Activated CD4-positive, alpha-beta memory T cell treated with anti-CD3 and anti-CD28 coated beads for 36 hours (primary cell): ENCODE measurements at regions not wholly inside any gene's neighbourhood (a gene's known extent, or its start where the extent isn't known, plus 50 kb on each side); places are given as distances from the start of the nearest gene placed in this dataset.

Experiments
- CTCF ChIA-PET: fragments of 350-600 bp; sonication (Branson Sonifier 250); formaldehyde crosslinking; loops from one replicate; lab custom pipeline; 2021; ENCODE audit warnings: antibody characterized with exemption, inconsistent platforms; lab: Charles Lee
- POLR2A ChIA-PET: fragments of 350-600 bp; sonication (Branson Sonifier 250); formaldehyde crosslinking; loops from one replicate; lab custom pipeline; 2021; ENCODE audit warnings: antibody characterized with exemption; lab: Charles Lee
- DNase-seq: peaks from one replicate; pipeline ENCODE4 v3.0.0-alpha.2; 2020
- H3K27ac Mint-ChIP-seq: one replicate; pipeline ENCODE4 v1.8.0; 2021; ENCODE audit warnings: mixed read lengths
- H3K27me3 Mint-ChIP-seq: one replicate; pipeline ENCODE4 v1.8.0; 2021; ENCODE audit warnings: mixed read lengths
- H3K36me3 Mint-ChIP-seq: one replicate; pipeline ENCODE4 v1.8.0; 2021; ENCODE audit warnings: mixed read lengths
- H3K4me1 Mint-ChIP-seq: one replicate; pipeline ENCODE4 v1.8.0; 2021; ENCODE audit warnings: low read depth, mixed read lengths
- H3K4me3 Mint-ChIP-seq: one replicate; pipeline ENCODE4 v1.8.0; 2021; ENCODE audit warnings: mild to moderate bottlenecking, mixed read lengths
- H3K9me3 Mint-ChIP-seq: one replicate; pipeline ENCODE4 v1.8.0; 2021; ENCODE audit warnings: mixed read lengths
- intact Hi-C: fragments of 100-400 bp; cut with micrococcal nuclease; formaldehyde crosslinking; loops from one replicate; pipeline ENCODE4 v1.15.1; 2023

DNA sequence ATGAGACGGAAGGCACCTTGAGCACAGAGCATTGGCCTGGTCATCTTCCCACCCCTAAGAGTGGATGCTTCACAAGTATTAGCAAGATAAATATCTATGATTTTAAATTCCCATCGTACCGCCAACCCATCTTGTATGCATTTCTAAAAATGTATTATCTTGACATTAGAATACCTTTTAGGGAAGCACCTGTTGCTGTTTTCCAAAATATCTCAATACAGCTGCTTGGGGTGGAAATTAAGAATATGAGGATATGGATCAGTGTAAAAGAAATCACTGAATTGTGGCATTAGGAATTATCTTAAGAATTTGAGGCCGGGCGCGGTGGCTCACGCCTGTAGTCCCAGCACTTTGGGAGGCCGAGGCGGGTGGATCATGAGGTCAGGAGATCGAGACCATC lies 166.3 kb downstream of the ETS2 start:
- intact Hi-C loops, result no loop called here
- H3K27ac Mint-ChIP-seq, result no peak overlapping the region
- ChIA-PET POLR2A (no interaction called here), CTCF (no interaction called here)
- no peaks in the 10 kb centered on the region for H3K27me3 Mint-ChIP-seq
- no peak overlapping the region for H3K4me3 Mint-ChIP-seq
- H3K36me3 Mint-ChIP-seq, result no peaks in the 10 kb centered on the region
- DNase-seq, result no peak
- no peaks in the 10 kb centered on the region for H3K4me1 Mint-ChIP-seq
- H3K9me3 Mint-ChIP-seq, result no peaks in the 10 kb centered on the region

DNA sequence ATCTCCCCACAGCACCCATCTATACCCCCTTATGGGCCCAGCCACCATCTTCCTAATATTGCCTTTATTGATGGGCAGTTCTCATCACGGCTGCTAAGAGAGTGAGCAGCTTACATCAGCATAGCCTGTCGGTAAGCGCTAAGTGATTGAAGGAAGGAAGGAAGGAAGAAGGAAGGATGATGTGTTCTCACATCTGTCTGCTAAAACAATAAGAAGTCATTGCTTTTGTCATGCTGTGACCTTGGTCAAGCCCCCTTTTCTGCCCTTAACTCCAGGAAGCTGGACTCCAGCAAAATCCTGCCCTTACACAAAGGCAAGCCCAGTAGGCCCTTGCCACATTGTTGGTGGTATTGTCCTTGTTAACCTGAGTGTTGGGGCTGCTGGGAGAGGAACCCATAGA lies 165.0 kb downstream of the ETS2 start:
- intact Hi-C loops, result no loop called here
- DNase-seq, result no peak
- Mint-ChIP-seq H3K27me3 (no peaks in the 10 kb centered on the region), H3K36me3 (no peaks in the 10 kb centered on the region), H3K9me3 (no peaks in the 10 kb centered on the region), H3K27ac (no peak overlapping the region), H3K4me1 (no peaks in the 10 kb centered on the region), H3K4me3 (no peak overlapping the region)
- ChIA-PET POLR2A (no interaction called here), CTCF (no interaction called here)

DNA sequence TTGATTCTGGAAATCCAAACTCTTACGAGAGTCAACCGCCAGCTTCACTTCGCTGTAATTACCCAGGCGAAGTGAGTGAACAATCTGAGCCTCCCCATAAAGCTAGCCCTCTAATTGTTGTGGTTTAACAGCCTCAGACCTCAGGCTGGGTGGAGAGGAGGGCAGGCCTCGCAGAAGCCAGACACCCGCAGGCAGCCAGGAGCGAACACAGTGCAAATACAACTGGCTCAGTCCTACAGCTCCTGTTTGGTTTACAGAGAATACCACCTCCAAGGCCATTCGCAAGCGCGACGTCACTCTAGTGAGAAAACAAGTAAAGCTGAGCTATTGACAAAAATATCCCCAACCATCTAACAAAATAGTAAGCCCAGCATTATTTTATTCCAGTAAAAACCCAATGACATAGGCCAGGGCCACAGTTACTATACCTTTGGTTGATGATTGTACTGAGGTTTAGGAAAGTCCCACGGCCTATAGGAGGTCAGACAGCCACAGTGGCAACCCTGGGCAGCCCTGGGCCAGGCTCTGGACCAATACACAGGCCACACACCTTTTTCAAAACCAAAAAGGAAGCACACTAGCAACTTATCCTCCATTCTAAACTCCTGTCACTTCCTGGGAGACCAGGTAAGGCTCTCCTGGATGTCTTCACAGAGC lies 163.3 kb downstream of the ETS2 start:
- no peak overlapping the region for H3K27ac Mint-ChIP-seq
- H3K36me3 Mint-ChIP-seq, result no peaks in the 10 kb centered on the region

DNA sequence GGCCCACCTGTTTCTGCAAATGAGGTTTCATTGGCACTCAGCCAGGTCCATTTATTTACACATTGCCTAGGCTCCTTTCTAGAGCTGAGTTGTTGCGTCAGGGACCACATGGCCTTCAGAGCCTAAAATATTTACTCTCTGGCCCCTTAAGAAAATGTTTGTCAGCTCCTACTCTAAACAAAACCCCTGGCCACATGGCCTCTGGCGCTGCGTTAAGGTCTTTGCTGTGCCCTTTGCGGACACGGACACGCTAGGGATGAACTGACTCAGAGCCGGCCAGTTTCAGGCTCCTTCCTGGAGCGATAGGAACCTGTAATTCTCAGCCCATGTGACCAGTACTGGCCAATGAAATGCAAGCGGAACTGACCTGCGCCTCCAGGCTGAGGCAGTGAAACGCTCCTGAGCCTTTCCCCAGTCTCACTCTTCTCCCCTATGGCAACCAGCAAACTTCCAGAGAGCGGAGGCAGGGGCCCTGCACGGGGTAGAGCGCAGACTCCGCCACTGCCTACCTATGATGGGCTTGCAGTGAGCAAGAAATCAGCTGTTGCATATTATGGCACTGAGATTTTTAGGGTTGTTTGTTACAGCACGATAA lies 160.3 kb downstream of the ETS2 start:
- Mint-ChIP-seq H3K4me3 (no peak overlapping the region), H3K27ac (no peak overlapping the region), H3K27me3 (no peaks in the 10 kb centered on the region), H3K9me3 (no peaks in the 10 kb centered on the region), H3K4me1 (no peaks in the 10 kb centered on the region), H3K36me3 (no peaks in the 10 kb centered on the region)
- ChIA-PET POLR2A (no interaction called here), CTCF (no interaction called here)
- DNase-seq, result no peak
- intact Hi-C loops, result no loop called here

More for the DNA sequence above, 163.3 kb downstream of the ETS2 start:
- intact Hi-C loops, result no loop called here
- Mint-ChIP-seq H3K27me3 (no peaks in the 10 kb centered on the region), H3K4me3 (no peak overlapping the region), H3K9me3 (no peaks in the 10 kb centered on the region), H3K4me1 (no peaks in the 10 kb centered on the region)
- ChIA-PET POLR2A (no interaction called here), CTCF (no interaction called here)
- DNase-seq, result no peak

DNA sequence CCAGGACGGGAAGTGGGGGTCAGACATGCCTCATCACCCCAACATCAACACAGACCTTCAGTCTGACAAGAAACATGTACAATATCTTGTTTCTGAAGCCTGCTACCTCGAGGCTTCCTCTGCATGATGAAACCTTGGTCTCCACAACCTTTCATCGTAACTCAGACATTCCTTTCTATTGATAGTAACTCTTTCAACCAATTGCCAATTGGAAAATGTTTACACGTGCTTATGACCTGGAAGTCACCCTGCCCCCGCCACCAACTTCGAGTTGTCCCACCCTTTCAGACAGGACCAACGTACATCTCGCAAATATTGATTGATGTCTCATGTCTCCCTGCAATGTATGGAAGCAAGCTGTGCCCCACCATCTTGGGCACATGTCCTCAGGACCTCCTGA lies 159.5 kb downstream of the ETS2 start:
- Mint-ChIP-seq H3K27ac (no peak overlapping the region), H3K9me3 (no peaks in the 10 kb centered on the region), H3K27me3 (no peaks in the 10 kb centered on the region), H3K36me3 (no peaks in the 10 kb centered on the region), H3K4me3 (no peak overlapping the region), H3K4me1 (no peaks in the 10 kb centered on the region)
- intact Hi-C loops, result no loop called here
- ChIA-PET POLR2A (no interaction called here), CTCF (no interaction called here)
- no peak for DNase-seq

DNA sequence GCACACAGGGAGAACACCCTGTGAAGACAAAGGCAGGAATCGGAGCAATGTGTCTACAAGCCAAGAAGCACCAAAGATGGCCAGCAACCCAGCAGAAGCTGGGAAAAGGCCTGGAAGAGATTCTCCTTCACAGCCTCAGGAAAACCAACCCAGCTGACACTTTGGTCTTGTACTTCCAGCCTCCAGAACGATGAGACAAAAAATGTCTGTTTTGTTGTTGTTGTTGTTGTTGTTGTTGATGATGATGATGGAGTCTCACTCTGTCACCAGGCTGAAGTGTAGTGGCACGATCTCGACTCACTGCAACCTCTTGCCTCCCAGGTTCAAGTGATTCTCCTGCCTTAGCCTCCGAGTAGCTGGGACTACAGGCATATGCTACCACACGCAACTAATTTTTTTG lies 157.3 kb downstream of the ETS2 start:
- Mint-ChIP-seq H3K27me3 (peaks cover 2% of the 10 kb centered on the region), H3K9me3 (no peaks in the 10 kb centered on the region)

DNA sequence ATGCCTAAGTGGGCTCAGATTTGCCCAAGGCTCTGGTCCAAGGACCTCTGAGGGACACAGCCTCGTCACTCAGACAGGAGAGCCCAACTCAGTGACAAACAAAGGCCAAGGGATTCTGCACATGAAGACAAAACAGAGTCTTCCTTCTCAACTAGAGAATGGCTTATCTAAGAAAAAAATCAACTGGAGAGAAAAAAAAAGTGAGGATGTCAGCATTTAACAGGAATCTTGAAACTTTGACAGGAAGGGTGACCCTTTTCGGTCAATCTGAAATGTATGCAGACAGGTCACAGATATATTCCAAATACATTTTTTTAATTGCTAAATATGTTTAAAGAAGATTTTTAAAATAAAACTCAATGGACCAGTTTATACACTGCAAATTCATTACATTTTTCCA lies 154.5 kb downstream of the ETS2 start:
- CTCF ChIA-PET, result no interaction called here
- DNase-seq, result no peak
- intact Hi-C loops, result no loop called here
- H3K36me3 Mint-ChIP-seq, result no peaks in the 10 kb centered on the region
- H3K4me3 Mint-ChIP-seq, result no peak overlapping the region
- no peak overlapping the region for H3K27ac Mint-ChIP-seq
- POLR2A ChIA-PET, result no interaction called here
- peaks cover 7% of the 10 kb centered on the region for H3K27me3 Mint-ChIP-seq
- H3K4me1 Mint-ChIP-seq, result peaks cover 4% of the 10 kb centered on the region
- H3K9me3 Mint-ChIP-seq, result no peaks in the 10 kb centered on the region

More for the DNA sequence above, 157.3 kb downstream of the ETS2 start:
- H3K27ac Mint-ChIP-seq, result no peak overlapping the region
- intact Hi-C loops, result no loop called here
- H3K4me1 Mint-ChIP-seq, result peaks cover 4% of the 10 kb centered on the region
- DNase-seq, result no peak
- ChIA-PET CTCF (no interaction called here), POLR2A (no interaction called here)
- no peak overlapping the region for H3K4me3 Mint-ChIP-seq
- H3K36me3 Mint-ChIP-seq, result no peaks in the 10 kb centered on the region

DNA sequence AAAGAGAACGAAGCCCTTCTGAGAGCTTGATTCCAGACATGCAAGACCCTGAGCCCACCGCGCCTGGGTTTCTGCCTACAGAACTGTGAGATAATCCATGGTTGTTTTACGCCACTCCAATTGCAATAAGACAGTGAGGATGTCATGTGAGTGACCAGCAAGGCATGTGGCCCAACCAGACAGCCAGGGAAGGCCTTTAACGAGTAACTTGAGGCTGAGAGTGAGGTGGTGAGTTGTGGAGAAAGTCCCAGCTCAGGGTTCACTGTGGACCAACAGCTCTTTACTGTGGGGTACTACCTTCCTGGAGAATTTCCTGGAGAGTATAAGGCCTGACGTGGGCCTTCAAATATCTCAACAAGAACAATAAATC lies 153.9 kb downstream of the ETS2 start:
- Mint-ChIP-seq H3K27me3 (peaks cover 7% of the 10 kb centered on the region), H3K4me1 (peaks cover 4% of the 10 kb centered on the region), H3K4me3 (no peak overlapping the region), H3K9me3 (no peaks in the 10 kb centered on the region), H3K36me3 (no peaks in the 10 kb centered on the region), H3K27ac (no peak overlapping the region)
- no peak for DNase-seq
- CTCF ChIA-PET, result no interaction called here
- POLR2A ChIA-PET, result no interaction called here
- intact Hi-C loops, result no loop called here

DNA sequence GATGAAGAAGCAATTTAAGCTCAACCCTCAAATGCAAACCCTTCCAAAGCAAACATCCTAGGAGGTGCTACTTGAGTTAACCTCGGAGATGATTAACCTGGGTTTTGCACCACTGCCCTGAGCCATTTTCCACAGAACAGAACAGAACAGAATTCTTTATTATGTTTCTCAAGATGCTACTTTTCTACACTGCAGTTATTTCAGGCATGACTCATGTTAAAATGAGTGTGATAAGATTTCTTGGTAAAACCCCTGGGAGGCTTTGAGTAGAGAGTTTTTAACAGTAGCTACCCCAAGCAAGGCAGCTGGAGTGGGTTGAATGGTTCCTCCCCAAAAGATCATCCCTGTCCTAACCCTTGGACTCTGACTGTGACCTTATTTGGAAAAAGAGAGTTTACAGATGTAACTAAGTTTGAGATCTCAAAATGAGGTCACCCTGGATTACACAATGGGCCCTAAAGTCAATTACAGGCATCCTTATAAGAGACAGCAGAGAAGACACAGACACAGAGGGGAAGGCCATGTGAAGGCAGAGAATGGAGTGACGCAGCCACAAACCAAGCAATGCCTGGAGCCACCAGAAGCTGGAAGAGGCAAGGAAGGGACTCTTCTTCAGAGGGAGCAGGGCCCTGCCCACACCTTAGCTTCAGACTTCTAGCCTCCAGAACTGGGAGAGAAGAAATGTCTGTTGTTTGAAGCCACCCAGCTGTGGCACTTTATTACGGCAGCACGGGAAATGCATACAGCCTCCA lies 153.4 kb downstream of the ETS2 start:
- H3K9me3 Mint-ChIP-seq, result no peaks in the 10 kb centered on the region
- peaks cover 7% of the 10 kb centered on the region for H3K27me3 Mint-ChIP-seq
- no peaks in the 10 kb centered on the region for H3K36me3 Mint-ChIP-seq
- H3K4me3 Mint-ChIP-seq, result no peak overlapping the region
- intact Hi-C loops, result no loop called here
- POLR2A ChIA-PET, result no interaction called here
- H3K27ac Mint-ChIP-seq, result peak overlapping the region; percentile 55
- H3K4me1 Mint-ChIP-seq, result peaks cover 4% of the 10 kb centered on the region
- CTCF ChIA-PET, result no interaction called here
- DNase-seq, result peak; percentile 30

DNA sequence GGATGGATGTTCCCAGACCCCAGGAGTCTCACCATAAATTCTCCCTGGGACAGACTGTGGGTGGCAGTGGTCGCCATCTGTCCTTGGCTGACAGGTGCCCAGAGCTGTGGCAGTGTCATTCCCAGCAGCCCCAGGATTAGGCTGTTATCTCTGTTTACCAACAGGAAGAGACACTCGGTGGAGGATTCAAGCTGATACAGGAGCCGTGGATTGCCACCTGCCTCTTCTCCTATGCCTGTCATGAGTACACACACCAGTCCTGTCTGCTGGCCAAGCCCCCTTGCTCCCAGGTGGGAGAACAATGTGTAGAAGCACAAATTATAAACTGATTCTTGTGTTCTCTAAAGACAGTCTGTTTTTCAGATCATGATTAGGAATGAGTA lies 152.6 kb downstream of the ETS2 start:
- ChIA-PET CTCF (no interaction called here), POLR2A (no interaction called here)
- Mint-ChIP-seq H3K27me3 (peaks cover 7% of the 10 kb centered on the region), H3K4me1 (peaks cover 4% of the 10 kb centered on the region), H3K9me3 (no peaks in the 10 kb centered on the region), H3K27ac (no peak overlapping the region), H3K36me3 (no peaks in the 10 kb centered on the region), H3K4me3 (no peak overlapping the region)
- intact Hi-C loops, result no loop called here
- no peak for DNase-seq

DNA sequence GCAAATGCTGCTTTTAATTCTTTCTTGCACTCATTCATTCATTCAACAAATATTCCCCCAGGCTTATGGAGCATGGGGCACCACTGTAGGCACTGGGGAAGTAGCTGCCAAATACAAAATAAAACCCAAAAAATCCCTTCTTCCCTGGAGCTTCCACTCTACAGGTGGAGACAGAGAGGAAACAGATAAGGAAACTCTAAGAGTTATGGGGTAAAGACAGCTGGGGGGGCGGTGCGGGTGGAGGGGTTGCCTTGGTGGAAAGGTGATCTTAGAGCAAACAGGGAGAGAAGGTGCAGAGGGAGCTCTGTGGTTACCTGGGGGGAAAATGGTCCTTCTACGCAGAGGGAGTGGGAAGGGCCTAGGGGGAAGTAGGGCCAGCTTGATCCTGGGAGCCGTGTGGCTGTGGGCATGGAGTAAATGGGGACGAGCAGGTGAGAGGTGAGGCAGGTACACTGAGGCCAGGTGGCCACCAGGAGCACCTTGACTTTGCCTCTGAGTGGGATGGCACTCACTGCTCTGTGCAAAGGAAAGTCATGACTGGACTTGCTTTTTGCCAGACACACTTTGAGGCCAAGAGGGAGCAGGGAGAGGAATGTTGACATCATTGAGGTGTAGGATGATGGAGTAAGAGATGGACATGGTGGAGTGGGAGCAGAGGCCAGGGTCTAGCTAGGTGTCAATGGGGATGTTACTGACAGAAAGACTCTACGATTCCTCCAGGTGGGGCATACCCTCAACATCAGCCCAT lies 152.0 kb downstream of the ETS2 start:
- Mint-ChIP-seq H3K36me3 (no peaks in the 10 kb centered on the region), H3K27me3 (peaks cover 7% of the 10 kb centered on the region), H3K9me3 (no peaks in the 10 kb centered on the region), H3K4me1 (peaks cover 4% of the 10 kb centered on the region), H3K27ac (no peak overlapping the region), H3K4me3 (no peak overlapping the region)
- POLR2A ChIA-PET, result no interaction called here
- intact Hi-C loops, result no loop called here
- DNase-seq, result no peak
- CTCF ChIA-PET, result interaction anchor here (0.5 kb wide), 1 partner anchor 111 kb away, joined by 3 read pairs; no protein-coding TSS in a partner anchor

DNA sequence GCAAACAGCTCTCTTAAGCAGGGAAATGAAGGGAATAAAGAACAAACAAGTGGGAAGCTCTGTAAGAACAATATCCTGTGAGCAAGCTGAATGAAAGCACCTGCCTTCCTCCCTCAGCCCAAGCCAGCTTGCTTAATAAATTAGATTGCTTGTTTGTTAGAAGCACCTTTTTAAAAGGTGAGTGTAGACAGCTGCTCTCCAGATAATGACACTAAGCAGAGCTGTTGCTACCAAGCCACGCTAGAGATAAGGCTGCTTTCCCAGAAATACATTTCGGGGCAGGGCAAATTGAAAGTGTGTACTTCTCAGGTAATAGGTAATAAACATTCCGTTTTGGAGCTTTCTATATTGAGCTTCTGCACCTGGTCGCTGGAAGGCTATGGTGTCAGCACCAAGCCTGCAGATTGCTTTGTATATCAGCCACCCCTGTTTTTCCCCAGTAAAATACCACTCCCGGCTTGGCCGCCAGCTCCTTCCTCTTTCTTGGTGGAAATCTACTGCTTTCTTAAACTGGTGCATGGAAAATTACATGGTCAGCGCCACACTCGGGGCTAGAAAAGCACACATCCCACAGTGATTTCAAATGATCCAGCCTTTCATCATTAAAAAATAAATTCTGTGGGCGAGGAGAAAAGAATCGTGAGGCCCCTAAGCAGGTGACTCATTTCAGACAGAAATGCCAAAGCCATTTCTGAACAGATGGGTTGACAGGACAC lies 151.3 kb downstream of the ETS2 start:
- H3K27ac Mint-ChIP-seq, result no peak overlapping the region
- H3K36me3 Mint-ChIP-seq, result no peaks in the 10 kb centered on the region
- peaks cover 4% of the 10 kb centered on the region for H3K4me1 Mint-ChIP-seq
- no peaks in the 10 kb centered on the region for H3K9me3 Mint-ChIP-seq
- DNase-seq, result no peak
- peaks cover 9% of the 10 kb centered on the region for H3K27me3 Mint-ChIP-seq
- intact Hi-C loops, result no loop called here
- POLR2A ChIA-PET, result no interaction called here
- no peak overlapping the region for H3K4me3 Mint-ChIP-seq
- CTCF ChIA-PET, result interaction anchor here (0.5 kb wide), 1 partner anchor 110 kb away, joined by 3 read pairs; no protein-coding TSS in a partner anchor
